ENCODE measurements at regions not wholly inside any gene's neighbourhood (a gene's known extent, or its start where the extent isn't known, plus 50 kb on each side); places are given as distances from the start of the nearest gene placed in this dataset.

GRCh38 chr20:37640600-37641561, 52.9 kb upstream of the CTNNBL1 start:
- TF ChIP-seq CTCF (IDR thresholded peaks at IDR 0.05; ENCODE audit: low read depth, low read length, missing input control), result no peak
- TF ChIP-seq RAD21 (IDR thresholded peaks at IDR 0.05), result no peak
- no peak for TF ChIP-seq ATF3 (IDR thresholded peaks at IDR 0.05)
- TF ChIP-seq JUND (IDR thresholded peaks at IDR 0.05), result no peak
- no peak for TF ChIP-seq GABPA (IDR thresholded peaks at IDR 0.05 in 1 of 2, conservative IDR thresholded peaks at IDR 0.05 in 1 of 2)

Data from liver (tissue), 3 donors.